SK-MEL-5 (cell line): ENCODE measurements at regions not wholly inside any gene's neighbourhood (a gene's known extent, or its start where the extent isn't known, plus 50 kb on each side); places are given as distances from the start of the nearest gene placed in this dataset.
"Not testable (repeated sequence)": the region's sequence is repeated elsewhere in the genome, so short reads cannot be mapped to it uniquely, and the experiment has no call there.

Source experiments
- DNase-seq: peaks from one replicate; pipeline ENCODE4 v3.0.0-alpha.2; 2016; ENCODE audit warnings: low read depth, low spot score
- in situ Hi-C: cut with HindIII; loops from 2 replicates; pipeline ENCODE4 v1.10.0; 2016; ENCODE audit warnings: low sequenced_read_pairs, high pct_unique_total_duplicates, low pct_unique_long_range_greater_than_20kb

- in situ Hi-C loops, result no loop called here
- no peak for DNase-seq
These were observed 265.1 kb upstream of the OSR1 start for GRCh38 chr2:19623488-19623887.

DNA sequence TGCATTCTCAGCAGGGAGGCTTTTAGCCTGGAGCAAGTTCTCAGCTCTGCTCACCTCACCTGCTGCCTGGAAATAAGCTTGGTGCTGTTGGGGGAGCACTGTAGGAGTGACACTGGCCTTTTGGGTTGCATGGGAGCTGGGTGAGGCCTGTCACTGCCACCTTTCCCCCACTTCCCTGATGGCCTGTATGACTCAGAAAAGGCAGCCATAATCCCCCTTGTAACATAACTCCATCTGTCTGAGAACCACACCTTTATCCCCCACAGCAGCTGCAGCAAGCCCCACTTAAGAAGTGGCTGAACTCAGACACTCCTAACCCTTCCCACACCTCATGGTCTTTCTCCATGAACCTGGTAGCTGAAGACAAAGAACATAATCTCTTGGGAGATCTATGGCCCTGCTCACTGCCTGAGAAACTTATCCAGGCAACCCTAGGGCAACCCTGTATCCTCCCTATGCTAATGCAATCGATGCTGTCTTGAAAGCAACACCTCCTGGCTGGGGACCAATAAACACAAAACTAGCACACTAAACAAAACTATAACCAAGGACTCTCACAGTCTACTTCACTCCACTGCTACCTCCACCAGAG, 258.9 kb upstream of the OSR1 start:
- DNase-seq, result no peak
- in situ Hi-C loops, result no loop called here

DNA sequence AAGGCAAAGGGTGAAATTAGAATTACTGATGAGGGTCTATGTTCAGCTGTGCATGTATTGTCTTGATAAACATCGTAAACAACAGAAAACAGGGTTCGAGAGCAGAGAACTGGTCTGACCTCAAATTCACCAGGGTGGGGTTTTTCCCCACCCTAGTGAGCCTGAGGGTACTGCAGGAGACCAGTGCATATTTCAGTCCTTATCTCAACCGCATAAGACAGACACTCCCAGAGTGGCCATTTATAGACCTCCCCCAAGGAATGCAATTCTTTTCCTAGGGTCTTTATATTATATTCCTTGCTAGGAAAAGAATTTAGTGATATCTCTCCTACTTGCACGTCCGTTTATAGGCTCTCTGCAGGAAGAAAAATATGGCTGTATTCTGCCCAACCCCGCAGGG, 257.0 kb upstream of the OSR1 start:
- in situ Hi-C loops, DNase-seq: not testable (repeated sequence)

DNA sequence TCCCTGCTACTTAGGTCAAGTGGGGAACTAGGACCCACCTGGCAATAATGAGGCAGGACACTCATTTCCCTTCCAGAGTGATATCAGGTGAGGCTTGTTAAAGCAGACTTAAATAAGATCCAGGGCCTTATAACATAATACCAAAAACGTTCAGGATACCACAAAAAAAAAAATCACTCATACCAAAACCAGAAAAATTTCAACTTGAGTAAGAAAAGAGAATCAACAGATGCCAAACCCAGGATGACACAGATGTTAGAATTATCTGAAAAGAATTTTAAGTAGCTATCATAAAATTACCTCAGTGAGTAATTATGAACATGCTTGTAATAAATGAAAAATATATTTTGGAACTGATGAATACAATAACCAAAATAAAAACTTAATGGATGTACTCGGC, 255.6 kb upstream of the OSR1 start:
- in situ Hi-C loops, result no loop called here
- no peak for DNase-seq

- no peak for DNase-seq
- in situ Hi-C loops, result no loop called here
These were observed 253.3 kb upstream of the OSR1 start for GRCh38 chr2:19611491-19612332.

DNA sequence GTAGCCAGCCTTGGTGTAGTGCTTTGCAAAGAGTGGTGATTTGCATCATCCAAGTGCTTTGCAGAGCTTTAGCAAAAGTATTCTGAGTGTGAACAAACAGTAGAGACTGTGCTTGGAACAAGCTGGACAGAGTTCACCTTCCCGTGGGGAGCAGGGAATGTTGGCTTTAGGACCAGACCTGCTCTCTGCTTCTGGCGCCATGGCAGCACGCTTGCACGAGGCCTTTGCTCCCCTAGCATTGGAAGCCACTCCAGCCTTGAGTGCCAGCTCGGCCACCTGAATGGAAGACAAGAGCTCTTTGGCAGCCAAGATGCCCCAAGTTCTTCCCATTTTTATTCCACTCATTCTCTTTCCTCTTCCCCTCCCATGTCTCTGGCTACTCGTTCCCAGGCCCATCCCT, 250.8 kb upstream of the OSR1 start:
- in situ Hi-C loops, result no loop called here
- no peak for DNase-seq

DNA sequence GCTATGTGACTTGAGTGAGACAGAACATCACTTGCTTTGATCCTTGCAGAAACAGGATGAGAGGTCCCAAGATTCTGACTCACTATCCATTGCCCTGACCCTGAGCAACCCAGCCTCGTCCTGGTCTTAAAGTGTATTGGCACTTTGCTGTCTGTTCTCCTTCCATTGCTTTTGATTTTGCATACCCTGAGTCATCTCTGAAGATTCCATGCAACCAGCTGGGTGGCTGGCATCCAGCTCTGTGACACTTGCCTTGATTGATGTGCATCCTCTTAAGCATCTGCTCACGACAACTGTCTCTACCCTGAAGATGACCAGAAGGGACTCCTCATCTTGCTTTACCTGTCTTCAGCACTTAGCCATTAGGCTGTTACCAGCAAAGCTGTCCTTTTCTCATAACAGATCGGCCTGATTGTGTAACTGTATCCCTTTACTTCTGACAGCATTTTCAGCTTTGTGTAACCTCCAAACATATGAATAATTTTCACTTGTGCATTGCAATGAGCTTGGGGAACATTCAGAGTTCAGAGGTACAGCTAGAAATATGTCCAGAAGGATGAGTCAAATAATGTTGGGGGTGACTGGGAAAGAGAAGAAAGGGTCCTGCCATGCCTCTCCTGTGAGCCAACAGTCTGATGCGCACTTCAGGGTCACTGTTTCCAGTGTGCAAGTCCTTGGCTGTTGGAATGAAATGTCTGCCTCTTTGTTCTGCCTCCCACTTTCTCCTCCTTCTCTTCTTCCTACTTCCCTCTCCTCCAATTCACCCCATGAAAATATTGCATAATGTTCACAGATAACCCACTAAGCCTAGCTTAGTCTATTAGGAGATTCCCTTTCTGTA, 249.7 kb upstream of the OSR1 start:
- in situ Hi-C loops, result no loop called here
- no peak for DNase-seq

- in situ Hi-C loops, result no loop called here
- no peak for DNase-seq
These were observed 249.0 kb upstream of the OSR1 start for GRCh38 chr2:19607400-19607799.

GRCh38 chr2:19600982-19601381, 242.6 kb upstream of the OSR1 start:
- in situ Hi-C loops, result no loop called here
- no peak for DNase-seq

DNA sequence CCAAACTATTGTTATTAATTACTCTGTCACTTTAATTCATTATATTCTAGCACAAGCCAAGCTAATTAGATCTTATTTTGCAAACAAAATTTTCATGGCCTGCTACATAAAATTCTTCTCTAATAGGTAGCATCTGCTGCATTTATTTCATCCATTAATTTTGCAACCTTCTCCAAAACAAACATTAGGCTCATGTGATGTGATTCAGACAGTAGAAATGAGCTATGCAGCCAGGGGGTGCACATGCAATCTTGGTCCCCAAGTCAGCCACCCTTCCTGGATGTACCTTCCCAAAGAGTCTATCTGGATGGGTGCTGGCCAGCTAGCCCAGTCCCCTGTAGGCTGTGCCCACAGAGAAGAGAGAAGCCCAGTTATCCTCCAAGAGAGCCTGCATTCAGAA, 242.1 kb upstream of the OSR1 start:
- in situ Hi-C loops, result no loop called here
- DNase-seq, result no peak

GRCh38 chr2:19598971-19599370, 240.5 kb upstream of the OSR1 start:
- in situ Hi-C loops, result no loop called here
- no peak for DNase-seq

DNA sequence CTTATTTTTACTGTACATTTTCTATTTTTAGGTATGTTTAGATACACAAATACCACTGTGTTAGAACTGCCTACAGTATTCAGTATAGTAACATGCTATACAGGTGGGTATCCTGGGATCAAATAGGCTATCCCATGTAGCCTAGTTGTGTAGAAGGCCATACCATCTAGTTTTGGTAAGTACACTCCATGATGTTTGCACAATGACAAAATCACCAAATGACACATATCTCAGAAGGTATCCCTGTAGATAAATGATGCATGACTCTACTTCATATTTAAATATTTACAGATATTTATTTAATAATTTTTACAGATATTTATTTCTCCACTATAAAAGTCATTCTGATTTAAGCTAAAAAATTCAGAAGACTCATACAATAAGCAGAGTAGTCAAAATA, 233.8 kb upstream of the OSR1 start:
- DNase-seq, result no peak
- in situ Hi-C loops, result no loop called here

GRCh38 chr2:19589791-19590190, 231.4 kb upstream of the OSR1 start:
- in situ Hi-C loops, result no loop called here
- no peak for DNase-seq

DNA sequence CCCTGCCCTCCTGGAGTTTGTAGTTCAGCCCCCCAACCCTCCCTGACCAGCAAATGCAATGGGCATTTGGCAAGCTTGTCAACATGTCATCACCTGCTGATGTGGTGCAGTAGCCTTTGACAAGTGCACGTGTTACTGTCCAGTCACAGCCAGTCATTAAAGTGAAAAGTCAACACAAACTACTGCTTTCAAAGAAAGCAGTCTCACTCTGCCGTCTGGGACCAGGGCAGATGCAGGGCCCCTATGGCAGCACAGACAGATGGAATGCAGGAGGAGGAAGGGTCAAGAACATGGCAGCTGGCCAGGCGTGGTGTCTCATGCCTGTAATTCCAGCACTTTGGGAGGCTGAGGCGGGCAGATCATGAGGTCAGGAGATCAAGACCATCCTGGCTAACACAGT, 222.4 kb upstream of the OSR1 start:
- no peak for DNase-seq
- in situ Hi-C loops, result no loop called here

- DNase-seq, result no peak
- in situ Hi-C loops, result no loop called here
These were observed 221.8 kb upstream of the OSR1 start for GRCh38 chr2:19580264-19580663.

DNA sequence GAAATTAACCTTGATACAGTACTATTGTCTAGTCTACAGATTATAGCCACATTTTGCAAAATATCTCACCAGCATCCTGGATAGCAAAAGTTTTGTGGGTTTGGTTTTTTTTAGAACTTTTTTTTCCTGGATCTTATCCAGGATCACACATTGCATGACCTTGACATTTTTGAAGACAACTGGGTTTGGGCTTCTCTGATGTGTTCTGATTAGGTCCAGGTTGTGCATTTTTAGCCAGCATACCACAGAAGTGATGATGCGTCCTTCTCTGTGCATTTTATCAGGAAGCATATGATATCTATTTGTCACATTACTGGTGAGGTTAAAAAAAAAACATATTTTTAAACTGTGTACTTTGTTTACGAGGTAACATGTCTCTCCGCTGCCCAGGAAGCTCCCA, 221.0 kb upstream of the OSR1 start:
- DNase-seq, result no peak
- in situ Hi-C loops, result no loop called here

GRCh38 chr2:19577723-19578122, 219.3 kb upstream of the OSR1 start:
- DNase-seq, result no peak
- in situ Hi-C loops, result no loop called here

DNA sequence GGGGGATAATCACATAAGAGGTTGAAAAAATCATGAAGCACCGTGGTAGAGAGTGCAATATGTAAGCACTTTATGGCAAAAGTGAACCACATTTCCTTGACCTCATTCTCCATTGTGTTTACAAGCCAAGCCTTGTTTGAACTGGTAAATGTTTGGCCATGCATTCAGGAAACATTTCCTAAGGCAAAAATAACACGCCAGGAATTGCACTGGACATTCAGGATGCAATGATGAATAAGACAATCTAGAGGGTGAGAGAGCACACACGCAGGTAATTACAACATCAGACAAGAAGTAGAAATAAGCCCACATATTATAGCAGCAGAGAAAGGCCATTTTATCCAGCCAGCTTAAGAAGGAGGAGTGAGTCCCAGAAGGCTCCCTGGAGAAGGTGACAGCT, 218.0 kb upstream of the OSR1 start:
- no peak for DNase-seq
- in situ Hi-C loops, result no loop called here

DNA sequence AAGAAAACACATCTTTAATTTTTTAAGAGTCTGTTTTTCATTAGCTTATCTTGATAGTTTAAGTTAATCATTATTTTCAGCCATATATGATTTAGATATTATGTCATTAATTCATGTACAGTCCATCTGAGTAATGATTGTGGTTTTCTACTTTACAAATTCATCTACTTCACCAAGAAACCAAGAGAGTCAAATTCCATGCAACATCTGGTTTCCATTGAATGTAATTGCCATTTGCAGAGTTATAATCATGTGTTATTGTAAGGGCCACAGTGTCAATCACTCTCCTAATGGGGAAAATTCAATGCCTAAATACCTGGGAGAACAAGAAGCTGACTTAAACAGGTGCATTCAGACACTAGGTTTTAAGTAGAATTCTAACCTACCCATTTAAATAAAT, 217.2 kb upstream of the OSR1 start:
- in situ Hi-C loops, result no loop called here
- DNase-seq, result no peak
